ENCODE measurements at regions not wholly inside any gene's neighbourhood (a gene's known extent, or its start where the extent isn't known, plus 50 kb on each side); places are given as distances from the start of the nearest gene placed in this dataset.
A peak's percentile ranks its signal among the peaks of the same experiment; 100 is the strongest.
"Not testable (repeated sequence)": the region's sequence is repeated elsewhere in the genome, so short reads cannot be mapped to it uniquely, and the experiment has no call there.

DNA sequence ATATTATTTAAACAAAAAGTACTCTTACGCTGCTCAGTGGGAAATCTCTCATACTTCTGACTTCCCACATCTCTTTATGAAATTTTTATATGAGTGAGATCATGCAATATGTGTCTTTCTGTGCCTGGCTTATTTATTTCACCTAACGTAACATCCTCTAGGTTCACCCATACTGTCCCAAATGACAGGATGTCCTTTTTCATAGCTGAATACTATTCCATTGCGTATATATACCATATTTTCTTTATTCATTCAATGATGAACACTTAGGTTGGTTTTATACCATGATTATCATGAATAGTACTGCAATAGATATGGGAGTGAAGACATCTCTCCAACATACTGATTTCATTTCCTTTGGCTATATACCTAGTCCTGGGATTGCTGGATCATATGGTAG lies 57.8 kb upstream of the TPP2 start:
- DNase-seq = no peak

- DNase-seq = no peak
Observed at GRCh38 chr13:102536695-102537485, 59.9 kb upstream of the TPP2 start.

DNA sequence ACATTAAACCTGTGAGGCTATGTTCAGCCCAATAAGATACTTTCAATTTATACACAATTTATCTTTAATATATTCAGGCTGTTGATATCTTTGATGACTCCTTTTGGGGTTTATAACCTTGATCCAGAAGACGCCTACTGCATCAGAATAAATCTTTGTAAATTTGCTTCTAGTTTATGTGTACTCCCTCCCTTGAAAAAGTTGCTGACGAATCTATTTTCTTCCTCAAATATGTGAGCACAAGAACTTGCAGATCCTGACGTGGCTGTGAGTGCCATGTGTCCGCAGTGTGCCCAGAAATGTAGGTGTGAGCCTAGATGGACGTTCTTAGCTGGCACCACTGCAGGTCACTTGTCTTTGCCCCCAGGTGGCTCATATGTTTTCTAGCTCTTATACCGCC lies 60.6 kb upstream of the TPP2 start:
- DNase-seq = no peak

DNA sequence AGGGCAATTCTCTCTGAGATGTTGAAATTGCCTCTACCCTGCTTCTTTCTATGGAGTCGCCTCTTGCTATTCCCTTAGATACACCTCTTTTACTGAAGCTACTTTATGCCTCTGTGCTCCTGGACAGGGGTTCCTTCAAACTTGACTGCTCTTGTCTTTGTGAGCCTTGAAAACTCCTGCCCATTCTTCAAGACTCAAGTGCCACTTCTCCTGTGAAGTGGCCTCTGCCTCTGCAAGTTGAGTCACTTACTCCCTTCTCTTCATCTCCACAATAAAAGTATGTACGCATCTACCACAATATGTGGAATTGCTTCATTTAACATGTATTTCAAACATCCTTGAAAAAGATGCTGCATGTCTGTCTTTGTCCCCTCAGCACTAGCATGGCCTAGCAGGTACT lies 66.0 kb upstream of the TPP2 start:
- DNase-seq = no peak

GRCh38 chr13:102522251-102522650 lies 74.5 kb upstream of the TPP2 start:
- DNase-seq = not testable (repeated sequence)

- DNase-seq = no peak
Observed at GRCh38 chr13:102517959-102518358, 78.8 kb upstream of the TPP2 start.

DNA sequence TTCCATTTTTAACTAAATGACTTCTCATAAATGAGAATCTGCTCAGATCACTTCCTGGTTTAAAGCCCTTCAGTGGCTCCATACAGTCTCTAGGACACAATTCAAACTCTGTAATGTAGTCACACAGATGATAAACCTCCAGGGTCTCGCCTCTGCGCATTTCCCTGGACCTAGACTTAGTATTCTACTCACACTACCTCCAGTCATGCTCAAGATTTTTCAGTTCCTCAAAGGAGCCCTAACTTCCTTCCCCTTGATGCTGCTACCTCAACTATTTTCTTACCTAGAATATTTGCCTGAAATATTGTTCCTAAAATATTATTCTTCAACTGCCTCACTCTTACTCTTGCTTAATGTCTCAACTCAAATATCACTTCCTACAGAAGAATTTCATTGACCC lies 86.7 kb upstream of the TPP2 start:
- no peak for DNase-seq

DNA sequence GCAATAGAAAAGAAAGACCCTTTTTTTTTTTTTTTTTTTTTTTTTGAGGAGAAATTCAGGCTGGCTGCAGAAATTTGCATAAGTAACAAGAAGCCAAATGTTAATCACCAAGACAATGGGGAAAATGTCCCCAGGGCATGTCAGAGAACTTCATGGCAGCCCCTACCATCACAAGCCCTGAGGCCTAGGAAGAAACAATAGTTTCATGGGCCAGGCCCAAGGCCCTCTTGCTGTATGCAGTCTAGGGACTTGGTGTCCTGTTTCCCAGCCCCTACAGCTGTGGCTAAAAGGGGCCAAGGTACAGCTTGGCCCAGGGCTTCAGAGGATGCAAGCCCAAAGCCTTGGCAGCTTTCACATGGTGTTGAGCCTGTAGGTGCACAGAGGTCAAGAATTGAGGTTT lies 88.4 kb upstream of the TPP2 start:
- DNase-seq = no peak

GRCh38 chr13:102504002-102504401 lies 92.8 kb upstream of the TPP2 start:
- DNase-seq = no peak

GRCh38 chr13:102495663-102496062 lies 93.8 kb upstream of the FGF14 start:
- no peak for DNase-seq

GRCh38 chr13:102487330-102487729 lies 85.5 kb upstream of the FGF14 start:
- no peak for DNase-seq

DNA sequence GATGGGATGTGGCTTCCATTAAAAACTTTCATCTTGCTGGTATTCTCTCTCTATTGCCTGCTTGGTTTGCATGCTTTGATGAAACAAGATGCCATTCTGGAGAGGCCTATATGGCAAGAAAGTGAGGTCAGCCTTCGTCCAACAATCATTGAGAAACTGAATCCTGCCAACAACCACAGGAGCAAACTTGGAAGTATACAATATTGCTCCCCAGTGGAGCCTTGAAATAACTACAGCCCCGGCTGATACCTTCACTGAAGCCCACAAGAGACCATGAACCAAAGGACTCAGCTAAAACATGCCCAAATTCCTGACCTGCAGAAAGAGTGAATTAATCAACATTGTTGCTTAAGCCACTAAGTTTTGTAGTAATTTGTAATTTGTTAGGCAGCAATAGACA lies 82.5 kb upstream of the FGF14 start:
- peak; percentile 55 for DNase-seq

GRCh38 chr13:102472650-102473049 lies 70.8 kb upstream of the FGF14 start:
- DNase-seq = no peak

- no peak for DNase-seq
Observed at GRCh38 chr13:102470283-102470917, 68.6 kb upstream of the FGF14 start.

DNA sequence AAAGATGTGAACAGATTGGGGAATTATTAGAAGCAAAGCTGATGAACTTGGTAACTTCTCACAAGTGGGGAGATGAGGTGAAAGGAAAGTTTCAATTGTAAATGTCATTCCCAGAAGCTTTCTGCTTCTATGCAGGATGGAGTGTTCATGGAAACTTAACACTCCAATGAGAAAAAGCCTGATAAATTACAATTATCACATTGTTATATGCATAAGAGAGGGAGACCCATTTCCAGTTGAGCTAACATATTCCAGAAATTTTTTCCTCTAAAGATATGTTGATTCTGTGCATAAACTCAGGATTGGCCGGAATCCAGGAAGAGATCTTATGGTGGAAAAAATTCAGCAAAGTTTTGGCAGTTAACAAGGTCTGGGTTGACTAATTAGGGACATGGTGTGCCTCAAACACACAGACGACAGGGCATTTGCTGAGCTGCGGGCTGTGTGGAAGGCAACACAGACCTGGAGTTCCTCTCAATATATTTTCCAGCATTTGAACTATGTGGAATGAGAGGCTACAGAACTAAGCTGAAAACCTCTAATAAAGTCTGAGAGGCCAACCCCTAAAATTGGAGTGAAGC lies 64.9 kb upstream of the FGF14 start:
- DNase-seq = no peak

- DNase-seq = no peak
Observed at GRCh38 chr13:102462570-102462969, 60.7 kb upstream of the FGF14 start.

GRCh38 chr13:102461302-102461701 lies 59.5 kb upstream of the FGF14 start:
- DNase-seq = no peak

- no peak for DNase-seq
Observed at GRCh38 chr13:102460806-102461205, 59.0 kb upstream of the FGF14 start.

DNA sequence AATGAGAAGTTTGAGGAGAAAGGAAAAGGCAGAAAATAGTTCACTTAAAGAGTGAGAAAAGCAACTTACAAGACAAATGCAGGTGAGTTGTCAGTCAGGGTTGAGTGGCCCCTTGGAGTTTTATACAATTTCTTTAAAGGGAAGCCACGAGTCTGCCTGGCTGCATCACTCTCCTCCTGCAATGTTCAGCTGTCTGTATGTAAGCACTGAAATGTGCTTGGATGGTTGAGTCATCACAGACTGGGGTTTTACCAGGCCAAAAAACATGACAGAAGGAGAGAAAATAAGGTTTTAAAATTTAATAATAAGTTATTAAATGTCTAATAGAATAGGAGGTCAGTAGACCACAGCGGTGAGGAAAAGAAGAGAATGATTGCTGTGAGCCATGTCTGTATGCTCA lies 51.0 kb upstream of the FGF14 start:
- DNase-seq = no peak
